Fibroblast of lung (primary cell): ENCODE measurements at regions not wholly inside any gene's neighbourhood (a gene's known extent, or its start where the extent isn't known, plus 50 kb on each side); places are given as distances from the start of the nearest gene placed in this dataset.

Experiments used
- DNase-seq, 2 donors: peaks; one replicate each; pipeline versions ENCODE4 v3.0.0 to v3.0.0-alpha.2; 2010; ENCODE audit warnings: low read depth in 2 of 2
- H2AFZ ChIP-seq: 2 replicates; pipeline ENCODE4 v1.5.1; 2012; ENCODE audit warnings: low read length, control low read depth, inconsistent platforms
- H3K27ac ChIP-seq: 2 replicates; pipeline ENCODE4 v1.5.1; 2011; ENCODE audit warnings: low read length, control low read depth; ENCODE audit not compliant: insufficient read depth
- H3K27me3 ChIP-seq: 2 replicates; pipeline ENCODE4 v1.5.1; 2011; ENCODE audit warnings: mild to moderate bottlenecking, low read length; ENCODE audit not compliant: control insufficient read depth, insufficient read depth
- H3K36me3 ChIP-seq: 2 replicates; pipeline ENCODE4 v1.5.1; 2011; ENCODE audit warnings: low read length; ENCODE audit not compliant: control insufficient read depth, insufficient read depth
- H3K4me1 ChIP-seq: 2 replicates; pipeline ENCODE4 v1.5.1; 2011; ENCODE audit warnings: low read length; ENCODE audit not compliant: control insufficient read depth, insufficient read depth; ENCODE audit errors: extremely low read depth
- H3K4me2 ChIP-seq: 2 replicates; pipeline ENCODE4 v1.5.1; 2011; ENCODE audit warnings: low read length, control low read depth; ENCODE audit not compliant: insufficient read depth; ENCODE audit errors: extremely low read depth
- H3K4me3 ChIP-seq, 4 experiments: fragments of 200-600 bp in 1 of 4; sonication (generic) in 1 of 4; replicated peaks in 1 of 4; 2 replicates each; pipeline ENCODE4 v1.5.1; 2011 to 2016; ENCODE audit warnings: low read length in 4 of 4, low read depth in 3 of 4, mild to moderate bottlenecking in 3 of 4, control low read depth in 2 of 4, inconsistent platforms in 1 of 4, mixed read lengths in 1 of 4; ENCODE audit not compliant: insufficient read depth in 1 of 4; ENCODE audit errors: control extremely low read depth in 1 of 4
- H3K79me2 ChIP-seq: 2 replicates; pipeline ENCODE4 v1.5.1; 2012; ENCODE audit warnings: mild to moderate bottlenecking, low read length, inconsistent platforms; ENCODE audit not compliant: control insufficient read depth, insufficient read depth
- H3K9ac ChIP-seq: 2 replicates; pipeline ENCODE4 v1.5.1; 2011; ENCODE audit warnings: mild to moderate bottlenecking, low read length, control low read depth; ENCODE audit not compliant: insufficient read depth
- H3K9me3 ChIP-seq: 2 replicates; pipeline ENCODE4 v1.5.1; 2012; ENCODE audit warnings: low read depth, low read length; ENCODE audit not compliant: control insufficient read depth, insufficient read depth
- H4K20me1 ChIP-seq: 2 replicates; pipeline ENCODE4 v1.5.1; 2011; ENCODE audit warnings: low read length; ENCODE audit not compliant: control insufficient read depth, insufficient read depth; ENCODE audit errors: extremely low read depth
- CTCF ChIP-seq, 2 donors: IDR thresholded peaks in 1 of 2; conservative IDR thresholded peaks in 1 of 2; 1 replicate in 1 of 2; 2 replicates in 1 of 2; pipeline ENCODE4 v1.5.1; 2011 to 2012; ENCODE audit warnings: low read length in 2 of 2, control low read depth in 1 of 2, inconsistent platforms in 1 of 2, low read depth in 1 of 2, mild to moderate bottlenecking in 1 of 2
- EZH2 ChIP-seq: IDR thresholded peaks from 2 replicates; pipeline ENCODE4 v1.5.1; 2012; ENCODE audit warnings: low read length, control low read depth, mild to moderate bottlenecking; ENCODE audit errors: missing control alignments

- H3K27me3 ChIP-seq, result no peaks in the 10 kb centered on the region
These were observed 160.5 kb upstream of the TNC start for GRCh38 chr9:115278326-115279035.

GRCh38 chr9:115283395-115283794, 165.4 kb upstream of the TNC start:
- Histone ChIP-seq H3K27ac (no peak overlapping the region), H3K9me3 (no peaks in the 10 kb centered on the region), H3K4me2 (no peak overlapping the region), H3K79me2 (no peaks in the 10 kb centered on the region), H3K9ac (no peak overlapping the region), H3K4me1 (no peaks in the 10 kb centered on the region), H2AFZ (no peak overlapping the region), H3K36me3 (no peaks in the 10 kb centered on the region), H4K20me1 (no peaks in the 10 kb centered on the region), H3K27me3 (no peaks in the 10 kb centered on the region), H3K4me3 (no peak overlapping the region)
- no peak for DNase-seq
- TF ChIP-seq CTCF (conservative IDR thresholded peaks at IDR 0.05 in 1 of 2, IDR thresholded peaks at IDR 0.05 in 1 of 2; ENCODE audit: low read depth in 1 of 2, low read length in 2 of 2), result no peak
- no peak for TF ChIP-seq EZH2

More at GRCh38 chr9:115278326-115279035, 160.5 kb upstream of the TNC start:
- Histone ChIP-seq H3K4me1 (no peaks in the 10 kb centered on the region), H3K9ac (no peak overlapping the region), H3K4me3 (no peak overlapping the region), H3K27ac (no peak overlapping the region), H2AFZ (no peak overlapping the region), H3K4me2 (no peak overlapping the region), H3K36me3 (no peaks in the 10 kb centered on the region), H3K9me3 (no peaks in the 10 kb centered on the region), H3K79me2 (no peaks in the 10 kb centered on the region), H4K20me1 (no peaks in the 10 kb centered on the region)
- TF ChIP-seq CTCF (conservative IDR thresholded peaks at IDR 0.05 in 1 of 2, IDR thresholded peaks at IDR 0.05 in 1 of 2; ENCODE audit: low read depth in 1 of 2, low read length in 2 of 2) (no peak), EZH2 (no peak)
- DNase-seq, result no peak

- no peak overlapping the region for H3K4me2 ChIP-seq
- no peaks in the 10 kb centered on the region for H3K79me2 ChIP-seq
- no peaks in the 10 kb centered on the region for H3K36me3 ChIP-seq
- no peak overlapping the region for H3K9ac ChIP-seq
- H3K4me3 ChIP-seq, result no peak overlapping the region
- no peaks in the 10 kb centered on the region for H3K27me3 ChIP-seq
- TF ChIP-seq CTCF (conservative IDR thresholded peaks at IDR 0.05 in 1 of 2, IDR thresholded peaks at IDR 0.05 in 1 of 2; ENCODE audit: low read depth in 1 of 2, low read length in 2 of 2), result no peak
- no peak for TF ChIP-seq EZH2
- H2AFZ ChIP-seq, result no peak overlapping the region
- no peak for DNase-seq
- no peaks in the 10 kb centered on the region for H4K20me1 ChIP-seq
- no peaks in the 10 kb centered on the region for H3K4me1 ChIP-seq
- no peaks in the 10 kb centered on the region for H3K9me3 ChIP-seq
- no peak overlapping the region for H3K27ac ChIP-seq
These were observed 167.9 kb upstream of the TNC start for GRCh38 chr9:115285836-115286235.
